ENCODE measurements at regions not wholly inside any gene's neighbourhood (a gene's known extent, or its start where the extent isn't known, plus 50 kb on each side); places are given as distances from the start of the nearest gene placed in this dataset.

GRCh38 chr9:1388216-1388615 is 338.1 kb downstream of the DMRT2 start:
- TF ChIP-seq CTCF (IDR thresholded peaks at IDR 0.05) (no peak), EP300 (IDR thresholded peaks at IDR 0.05) (no peak)
